ENCODE measurements at regions not wholly inside any gene's neighbourhood (a gene's known extent, or its start where the extent isn't known, plus 50 kb on each side); places are given as distances from the start of the nearest gene placed in this dataset.
"Not testable (repeated sequence)": the region's sequence is repeated elsewhere in the genome, so short reads cannot be mapped to it uniquely, and the experiment has no call there.

DNA sequence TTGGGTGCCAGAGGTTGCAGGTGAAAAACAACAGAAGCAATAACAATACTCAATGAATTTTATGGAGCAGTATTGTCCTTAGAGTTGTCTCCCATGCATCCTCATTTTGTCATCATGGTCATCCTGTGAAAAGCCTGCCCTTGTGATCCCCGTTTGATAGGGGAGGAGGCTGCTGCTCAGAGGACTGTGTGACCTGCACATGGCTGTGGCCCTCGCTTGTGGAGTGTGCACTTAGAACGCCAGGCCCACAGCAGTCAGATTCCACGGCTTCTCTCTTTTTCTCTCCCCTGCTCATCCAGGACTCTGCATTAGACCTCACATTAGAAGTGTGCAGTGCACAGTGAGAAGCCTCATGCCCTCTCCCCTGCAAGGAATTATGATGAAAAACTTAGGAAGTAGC lies 491.1 kb upstream of the KLF6 start:
- Mint-ChIP-seq H3K4me3 (no peak overlapping the region), H3K27me3 (peaks cover 12% of the 10 kb centered on the region), H3K9me3 (ENCODE audit: insufficient read depth) (peaks cover 2% of the 10 kb centered on the region), H3K27ac (no peak overlapping the region), H3K4me1 (no peaks in the 10 kb centered on the region)
- Histone ChIP-seq H3K4me3 (ENCODE audit: control extremely low read depth in 1 of 5, extremely low read depth in 1 of 5, insufficient read depth in 1 of 5, low read depth in 2 of 5, low read length in 4 of 5) (no peak overlapping the region), H3K27me3 (replicated peaks in 1 of 4; ENCODE audit: control extremely low read depth in 1 of 4, control insufficient read depth in 3 of 4, insufficient read depth in 4 of 4, low read length in 3 of 4) (no peaks in the 10 kb centered on the region), H3K9me3 (ENCODE audit: control extremely low read depth in 1 of 3, control insufficient read depth in 2 of 3, insufficient read depth in 1 of 3, low read length in 2 of 3) (no peaks in the 10 kb centered on the region), H3K36me3 (replicated peaks in 1 of 2; ENCODE audit: control extremely low read depth in 1 of 2, control insufficient read depth in 1 of 2, extremely low read depth in 1 of 2, insufficient read depth in 2 of 2, low read length in 1 of 2) (no peaks in the 10 kb centered on the region), H3K79me2 (ENCODE audit: control insufficient read depth, insufficient read depth, low read length) (no peaks in the 10 kb centered on the region), H3K4me1 (ENCODE audit: control insufficient read depth in 2 of 2, insufficient read depth in 2 of 2, low read length in 2 of 2) (no peaks in the 10 kb centered on the region), H3K9ac (ENCODE audit: low read length) (no peak overlapping the region), H4K20me1 (ENCODE audit: control insufficient read depth, insufficient read depth, low read length, poor library complexity, severe bottlenecking) (no peaks in the 10 kb centered on the region), H2AFZ (ENCODE audit: insufficient read depth, low read depth, low read length, poor library complexity, severe bottlenecking) (no peak overlapping the region), H3K4me2 (replicated peaks; ENCODE audit: low read depth, low read length, poor library complexity, severe bottlenecking) (no peak overlapping the region), H3K27ac (ENCODE audit: low read length in 2 of 2) (no peak overlapping the region)
- intact Hi-C loops (cut with micrococcal nuclease): no loop called here
- TF ChIP-seq CTCF (IDR thresholded peaks at IDR 0.05): no peak
- TF ChIP-seq EZH2 (IDR thresholded peaks at IDR 0.05; ENCODE audit: borderline replicate concordance, insufficient read depth, low read depth, low read length, poor library complexity, severe bottlenecking): no peak
- ATAC-seq (ENCODE audit: low read depth): no peak
- CTCF ChIA-PET: no interaction called here
- WGBS (ENCODE audit: insufficient coverage): 90% methylated on average over 4 of the region's 4 CpGs
- POLR2A ChIA-PET: no interaction called here
- DNase-seq: no peak

DNA sequence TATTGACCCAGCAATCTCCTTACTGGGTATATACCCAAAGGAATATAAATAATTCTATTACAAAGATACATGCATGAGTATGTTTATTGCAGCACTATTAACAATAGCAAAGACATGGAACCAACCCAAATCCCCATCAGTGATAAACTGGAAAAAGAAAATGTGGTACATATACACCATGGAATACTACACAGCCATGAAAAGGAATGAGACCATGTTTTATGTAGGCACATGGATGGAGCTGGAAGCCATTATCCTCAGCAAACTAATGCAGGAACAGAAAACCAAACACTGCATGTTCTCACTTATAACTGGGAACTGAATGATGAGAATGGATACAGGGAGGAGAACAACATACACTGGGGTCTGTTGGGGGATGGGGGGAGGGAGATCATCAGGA lies 489.7 kb upstream of the KLF6 start:
- H3K79me2 ChIP-seq (ENCODE audit: control insufficient read depth, insufficient read depth, low read length); H2AFZ ChIP-seq (ENCODE audit: insufficient read depth, low read depth, low read length, poor library complexity, severe bottlenecking); CTCF ChIA-PET; DNase-seq; intact Hi-C loops (cut with micrococcal nuclease); H3K4me1 ChIP-seq (ENCODE audit: control insufficient read depth in 2 of 2, insufficient read depth in 2 of 2, low read length in 2 of 2); H3K4me1 Mint-ChIP-seq; H3K27ac ChIP-seq (ENCODE audit: low read length in 2 of 2); H3K4me2 ChIP-seq (replicated peaks; ENCODE audit: low read depth, low read length, poor library complexity, severe bottlenecking); ATAC-seq (ENCODE audit: low read depth); H4K20me1 ChIP-seq (ENCODE audit: control insufficient read depth, insufficient read depth, low read length, poor library complexity, severe bottlenecking); H3K27ac Mint-ChIP-seq; H3K27me3 ChIP-seq (replicated peaks in 1 of 4; ENCODE audit: control extremely low read depth in 1 of 4, control insufficient read depth in 3 of 4, insufficient read depth in 4 of 4, low read length in 3 of 4); H3K9me3 ChIP-seq (ENCODE audit: control extremely low read depth in 1 of 3, control insufficient read depth in 2 of 3, insufficient read depth in 1 of 3, low read length in 2 of 3); H3K9me3 Mint-ChIP-seq (ENCODE audit: insufficient read depth); H3K4me3 Mint-ChIP-seq; H3K36me3 ChIP-seq (replicated peaks in 1 of 2; ENCODE audit: control extremely low read depth in 1 of 2, control insufficient read depth in 1 of 2, extremely low read depth in 1 of 2, insufficient read depth in 2 of 2, low read length in 1 of 2); H3K9ac ChIP-seq (ENCODE audit: low read length); POLR2A ChIA-PET; H3K4me3 ChIP-seq (ENCODE audit: control extremely low read depth in 1 of 5, extremely low read depth in 1 of 5, insufficient read depth in 1 of 5, low read depth in 2 of 5, low read length in 4 of 5): not testable (repeated sequence)
- H3K27me3 Mint-ChIP-seq: peaks cover 21% of the 10 kb centered on the region

Data from B cell (primary cell).